22Rv1 (cell line): ENCODE measurements at regions not wholly inside any gene's neighbourhood (a gene's known extent, or its start where the extent isn't known, plus 50 kb on each side); places are given as distances from the start of the nearest gene placed in this dataset.

Source experiments
- CTCF ChIP-seq: fragments of 450-650 bp; IDR thresholded peaks from 2 replicates; pipeline ENCODE4 v1.5.1; 2017; ENCODE audit warnings: mild to moderate bottlenecking
- ZFX ChIP-seq: fragments of 450-650 bp; IDR thresholded peaks from 2 replicates; pipeline ENCODE4 v1.6.1; 2017; ENCODE audit warnings: antibody characterized with exemption, borderline replicate concordance

DNA sequence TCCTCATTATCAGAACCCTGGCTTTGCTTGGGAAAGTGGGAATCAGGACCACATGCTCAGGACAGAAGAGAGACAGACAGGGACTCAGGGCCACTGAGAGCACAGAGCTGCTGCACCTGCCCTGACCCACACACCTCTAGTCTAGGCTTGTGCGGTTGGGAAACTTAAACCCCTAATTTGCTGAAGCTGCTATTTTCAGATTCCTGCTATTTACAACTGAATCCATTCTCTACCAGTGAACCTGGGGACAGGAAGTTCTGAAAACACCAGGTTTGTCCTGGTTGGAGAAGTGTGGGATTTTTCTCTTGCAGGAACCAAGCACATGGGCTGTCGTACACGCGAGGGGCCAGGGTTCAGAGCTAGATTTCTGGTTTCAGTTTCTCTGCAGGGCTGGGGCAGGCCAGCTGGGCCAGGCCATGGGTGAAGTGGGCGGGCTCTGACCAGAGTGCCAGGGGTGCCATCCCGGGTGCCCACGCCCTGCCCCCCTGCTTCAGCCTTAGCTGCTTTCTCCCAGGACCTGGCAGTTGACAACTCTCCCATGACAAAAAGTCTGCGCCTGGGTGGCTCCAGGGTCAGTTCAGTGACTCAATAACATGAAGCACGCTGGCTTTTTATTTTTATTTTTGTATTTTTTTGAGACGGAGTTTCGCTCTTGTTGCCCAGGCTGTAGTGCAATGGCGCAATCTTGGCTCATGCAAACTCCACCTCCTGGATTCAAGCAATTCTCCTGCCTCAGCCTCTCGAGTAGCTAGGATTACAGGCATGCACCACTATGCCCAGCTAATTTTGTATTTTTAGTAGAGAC lies 51.3 kb upstream of the SLC1A4 start:
- no peak for TF ChIP-seq CTCF
- TF ChIP-seq ZFX: no peak
